MM.1S (cell line): ENCODE measurements at regions not wholly inside any gene's neighbourhood (a gene's known extent, or its start where the extent isn't known, plus 50 kb on each side); places are given as distances from the start of the nearest gene placed in this dataset.

Experiments
- DNase-seq: peaks from one replicate; pipeline ENCODE4 v3.0.0-alpha.2; 2015
- H2AFZ ChIP-seq: fragments of 300-600 bp; sonication (generic); 2 replicates; pipeline ENCODE4 v1.6.0; 2016; ENCODE audit warnings: antibody characterized with exemption, low read length
- H3F3A ChIP-seq: fragments of 300-600 bp; sonication (generic); 2 replicates; pipeline ENCODE4 v1.6.1; 2016; ENCODE audit warnings: mild to moderate bottlenecking, antibody characterized with exemption, low read length, moderate library complexity, mixed read lengths; ENCODE audit not compliant: insufficient read depth
- H3K27ac ChIP-seq: fragments of 300-600 bp; sonication (generic); 2 replicates; pipeline ENCODE4 v1.5.1; 2016; ENCODE audit warnings: mild to moderate bottlenecking, low read length
- H3K27me3 ChIP-seq: fragments of 300-600 bp; sonication (generic); replicated peaks from 2 replicates; pipeline ENCODE4 v1.6.0; 2016; ENCODE audit warnings: low read length; ENCODE audit not compliant: insufficient read depth
- H3K36me3 ChIP-seq: fragments of 300-600 bp; sonication (generic); replicated peaks from 2 replicates; pipeline ENCODE4 v1.6.1; 2016; ENCODE audit warnings: mild to moderate bottlenecking, low read length, mixed read lengths; ENCODE audit not compliant: insufficient read depth
- H3K4me1 ChIP-seq: fragments of 300-600 bp; sonication (generic); 2 replicates; pipeline ENCODE4 v1.6.1; 2016; ENCODE audit warnings: low read length, mixed read lengths
- H3K4me2 ChIP-seq: fragments of 300-600 bp; sonication (generic); 2 replicates; pipeline ENCODE4 v1.6.0; 2016; ENCODE audit warnings: low read depth, low read length
- H3K4me3 ChIP-seq: fragments of 300-600 bp; sonication (generic); 2 replicates; pipeline ENCODE4 v1.5.1; 2016; ENCODE audit warnings: low read length, mixed read lengths
- H3K79me2 ChIP-seq: fragments of 300-600 bp; sonication (generic); 2 replicates; pipeline ENCODE4 v1.6.1; 2016; ENCODE audit warnings: mixed run types, low read length, mixed read lengths
- H3K9ac ChIP-seq: fragments of 300-600 bp; sonication (generic); 2 replicates; pipeline ENCODE4 v1.6.1; 2016; ENCODE audit warnings: low read length, mixed read lengths
- H3K9me2 ChIP-seq: fragments of 300-600 bp; sonication (generic); replicated peaks from 2 replicates; pipeline ENCODE4 v1.6.1; 2016; ENCODE audit warnings: mild to moderate bottlenecking, low read length, mixed read lengths; ENCODE audit not compliant: insufficient read depth
- H3K9me3 ChIP-seq: fragments of 300-600 bp; sonication (generic); replicated peaks from 2 replicates; pipeline ENCODE4 v1.6.1; 2016; ENCODE audit warnings: mild to moderate bottlenecking, low read length, mixed read lengths; ENCODE audit not compliant: insufficient read depth
- H4K20me1 ChIP-seq: fragments of 300-600 bp; sonication (generic); 2 replicates; pipeline ENCODE4 v1.6.1; 2016; ENCODE audit warnings: mild to moderate bottlenecking, low read length, moderate library complexity, mixed read lengths; ENCODE audit not compliant: insufficient read depth
- EZH2 ChIP-seq: fragments of 300-600 bp; sonication (generic); optimal IDR thresholded peaks from 2 replicates; pipeline ENCODE3; 2017; ENCODE audit warnings: low read depth, mild to moderate bottlenecking, antibody characterized with exemption, low read length, mixed read lengths
- EZH2phosphoT487 ChIP-seq: fragments of 300-600 bp; sonication (generic); IDR thresholded peaks from 2 replicates; pipeline ENCODE4 v1.6.1; 2018; ENCODE audit warnings: antibody characterized with exemption, low read length
- TF ChIP-seq, protein P1 (sequence below): fragments of 300-600 bp; sonication (generic); IDR thresholded peaks from 2 replicates; pipeline ENCODE4 v1.5.1; 2016; ENCODE audit warnings: antibody characterized with exemption, low read length, mixed read lengths

DNA sequence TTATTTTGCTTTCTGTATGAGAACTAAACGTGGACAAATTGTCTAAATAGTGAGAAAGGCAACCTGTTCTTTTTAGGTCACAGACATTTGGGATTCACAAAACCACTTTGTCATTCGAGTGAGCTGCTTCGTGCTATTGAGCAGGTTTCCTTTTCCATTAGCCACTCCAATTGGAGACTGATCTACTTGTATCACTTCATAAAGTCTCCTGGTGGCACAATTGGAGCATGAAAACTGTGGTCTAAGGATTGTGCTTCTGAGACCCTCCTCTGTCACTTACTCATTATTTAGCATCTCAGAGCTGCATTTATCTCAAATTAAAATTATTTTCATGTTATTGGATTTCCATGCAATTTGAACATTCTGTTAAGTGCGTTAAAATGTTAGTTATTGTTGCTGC lies 397.7 kb downstream of the TDRD3 start:
- no peak overlapping the region for H3K4me3 ChIP-seq
- TF ChIP-seq, protein P1, sequence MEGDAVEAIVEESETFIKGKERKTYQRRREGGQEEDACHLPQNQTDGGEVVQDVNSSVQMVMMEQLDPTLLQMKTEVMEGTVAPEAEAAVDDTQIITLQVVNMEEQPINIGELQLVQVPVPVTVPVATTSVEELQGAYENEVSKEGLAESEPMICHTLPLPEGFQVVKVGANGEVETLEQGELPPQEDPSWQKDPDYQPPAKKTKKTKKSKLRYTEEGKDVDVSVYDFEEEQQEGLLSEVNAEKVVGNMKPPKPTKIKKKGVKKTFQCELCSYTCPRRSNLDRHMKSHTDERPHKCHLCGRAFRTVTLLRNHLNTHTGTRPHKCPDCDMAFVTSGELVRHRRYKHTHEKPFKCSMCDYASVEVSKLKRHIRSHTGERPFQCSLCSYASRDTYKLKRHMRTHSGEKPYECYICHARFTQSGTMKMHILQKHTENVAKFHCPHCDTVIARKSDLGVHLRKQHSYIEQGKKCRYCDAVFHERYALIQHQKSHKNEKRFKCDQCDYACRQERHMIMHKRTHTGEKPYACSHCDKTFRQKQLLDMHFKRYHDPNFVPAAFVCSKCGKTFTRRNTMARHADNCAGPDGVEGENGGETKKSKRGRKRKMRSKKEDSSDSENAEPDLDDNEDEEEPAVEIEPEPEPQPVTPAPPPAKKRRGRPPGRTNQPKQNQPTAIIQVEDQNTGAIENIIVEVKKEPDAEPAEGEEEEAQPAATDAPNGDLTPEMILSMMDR, result no peak
- no peak for TF ChIP-seq EZH2
- TF ChIP-seq EZH2phosphoT487, result no peak
- no peak overlapping the region for H3K27ac ChIP-seq
- no peak overlapping the region for H3K4me2 ChIP-seq
- no peaks in the 10 kb centered on the region for H3K36me3 ChIP-seq
- H3F3A ChIP-seq, result no peaks in the 10 kb centered on the region
- H4K20me1 ChIP-seq, result no peaks in the 10 kb centered on the region
- no peak overlapping the region for H3K9ac ChIP-seq
- H3K9me3 ChIP-seq, result no peaks in the 10 kb centered on the region
- no peak overlapping the region for H2AFZ ChIP-seq
- H3K79me2 ChIP-seq, result no peaks in the 10 kb centered on the region
- no peak for DNase-seq
- no peaks in the 10 kb centered on the region for H3K4me1 ChIP-seq
- no peaks in the 10 kb centered on the region for H3K27me3 ChIP-seq
- H3K9me2 ChIP-seq, result no peaks in the 10 kb centered on the region

DNA sequence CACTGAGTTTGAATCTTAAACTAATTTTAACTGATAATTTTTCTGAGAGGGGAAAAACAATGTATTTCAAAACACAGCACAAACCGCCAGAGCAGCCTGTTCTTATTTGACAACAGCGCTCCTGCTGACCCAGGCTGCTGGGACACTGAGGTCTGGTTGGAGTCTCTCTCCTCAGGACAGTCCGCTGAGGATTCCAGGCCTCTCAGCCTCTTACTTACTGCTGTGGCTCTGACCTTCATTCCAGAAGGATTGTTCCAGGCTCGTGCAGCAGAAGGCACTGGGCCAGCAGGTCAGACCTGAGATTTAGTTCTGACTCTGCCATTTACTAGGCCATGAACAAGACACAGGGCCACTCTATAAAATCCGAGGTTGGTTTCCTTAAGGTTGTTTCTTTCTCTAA lies 393.6 kb downstream of the TDRD3 start:
- no peak overlapping the region for H2AFZ ChIP-seq
- TF ChIP-seq EZH2 (no peak), EZH2phosphoT487 (no peak)
- TF ChIP-seq, protein P1, result no peak

DNA sequence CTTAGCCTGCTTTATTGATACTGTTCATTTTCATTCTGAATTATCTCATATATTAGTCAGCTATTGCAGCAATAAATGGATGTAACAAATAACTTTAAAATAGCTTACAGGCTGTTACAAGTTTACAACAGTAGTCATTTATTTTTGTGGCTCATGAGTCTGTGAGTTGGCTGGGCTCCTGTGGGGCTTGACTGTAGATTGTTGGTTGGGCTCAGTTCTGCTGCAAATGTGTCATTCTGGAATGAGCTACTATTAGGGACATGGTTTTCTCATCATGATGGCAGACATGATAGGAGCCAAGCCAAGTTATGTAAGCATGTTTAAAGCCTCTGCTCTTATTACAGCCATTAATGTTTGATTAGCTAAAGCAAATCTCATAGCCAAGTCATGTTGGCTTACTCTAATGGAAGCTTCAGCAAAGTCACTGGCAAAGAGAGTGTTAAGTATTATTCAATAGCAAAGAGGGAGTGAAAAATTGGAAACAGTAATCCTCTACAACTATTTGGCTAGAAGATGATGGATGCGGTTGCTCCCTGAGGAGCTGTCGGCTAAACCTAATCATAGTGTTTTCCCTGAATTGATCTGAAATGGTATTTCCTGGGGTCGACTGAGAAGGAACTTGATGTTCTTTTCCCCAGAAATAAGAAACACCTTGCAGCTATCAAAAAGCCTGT lies 391.3 kb downstream of the TDRD3 start:
- Histone ChIP-seq H3K79me2 (no peaks in the 10 kb centered on the region), H2AFZ (no peak overlapping the region), H3K9me3 (no peaks in the 10 kb centered on the region), H3K4me1 (no peaks in the 10 kb centered on the region), H3K4me3 (no peak overlapping the region), H3K4me2 (no peak overlapping the region), H3F3A (no peaks in the 10 kb centered on the region), H4K20me1 (no peaks in the 10 kb centered on the region), H3K9ac (no peak overlapping the region), H3K36me3 (no peaks in the 10 kb centered on the region), H3K27ac (no peak overlapping the region), H3K27me3 (no peaks in the 10 kb centered on the region), H3K9me2 (no peaks in the 10 kb centered on the region)
- no peak for DNase-seq
- TF ChIP-seq EZH2 (no peak), EZH2phosphoT487 (no peak)
- TF ChIP-seq, protein P1, result no peak

More for the DNA sequence above, 393.6 kb downstream of the TDRD3 start:
- Histone ChIP-seq H3K27me3 (no peaks in the 10 kb centered on the region), H3K9me2 (no peaks in the 10 kb centered on the region), H4K20me1 (no peaks in the 10 kb centered on the region), H3K4me3 (no peak overlapping the region), H3K36me3 (no peaks in the 10 kb centered on the region), H3F3A (no peaks in the 10 kb centered on the region), H3K79me2 (no peaks in the 10 kb centered on the region), H3K4me1 (no peaks in the 10 kb centered on the region), H3K9me3 (no peaks in the 10 kb centered on the region), H3K4me2 (no peak overlapping the region), H3K27ac (no peak overlapping the region), H3K9ac (no peak overlapping the region)
- DNase-seq, result no peak
